ENCODE measurements at regions not wholly inside any gene's neighbourhood (a gene's known extent, or its start where the extent isn't known, plus 50 kb on each side); places are given as distances from the start of the nearest gene placed in this dataset.

- Histone ChIP-seq H3K36me3 (ENCODE audit: control insufficient read depth, insufficient read depth, low read length) (no peaks in the 10 kb centered on the region), H3K4me3 (ENCODE audit: low read depth in 2 of 2, low read length in 2 of 2) (no peak overlapping the region), H3K27ac (ENCODE audit: low read length) (no peak overlapping the region), H3K4me1 (ENCODE audit: control insufficient read depth, insufficient read depth, low read length) (no peaks in the 10 kb centered on the region), H3K9me3 (ENCODE audit: control insufficient read depth, insufficient read depth, low read depth, low read length) (no peaks in the 10 kb centered on the region), H3K27me3 (ENCODE audit: control insufficient read depth, insufficient read depth, low read length) (no peaks in the 10 kb centered on the region)
- in situ Hi-C loops (cut with HindIII; ENCODE audit: low pct_unique_long_range_greater_than_20kb, low sequenced_read_pairs) (no loop called here), intact Hi-C loops (cut with micrococcal nuclease; ENCODE audit: unreplicated experiment) (no loop called here)
- DNase-seq (ENCODE audit: low read depth, low spot score) (no peak), ATAC-seq (no peak)
- TF ChIP-seq TCF7L2 (IDR thresholded peaks at IDR 0.05; ENCODE audit: low read depth, low read length) (no peak), SIN3A (IDR thresholded peaks at IDR 0.05; ENCODE audit: borderline replicate concordance, insufficient read depth, low read depth, low read length) (no peak), POLR2AphosphoS5 (IDR thresholded peaks at IDR 0.05; ENCODE audit: low read depth, low read length) (no peak), CTCF (IDR thresholded peaks at IDR 0.05) (no peak)
- TF ChIP-seq, protein P1, sequence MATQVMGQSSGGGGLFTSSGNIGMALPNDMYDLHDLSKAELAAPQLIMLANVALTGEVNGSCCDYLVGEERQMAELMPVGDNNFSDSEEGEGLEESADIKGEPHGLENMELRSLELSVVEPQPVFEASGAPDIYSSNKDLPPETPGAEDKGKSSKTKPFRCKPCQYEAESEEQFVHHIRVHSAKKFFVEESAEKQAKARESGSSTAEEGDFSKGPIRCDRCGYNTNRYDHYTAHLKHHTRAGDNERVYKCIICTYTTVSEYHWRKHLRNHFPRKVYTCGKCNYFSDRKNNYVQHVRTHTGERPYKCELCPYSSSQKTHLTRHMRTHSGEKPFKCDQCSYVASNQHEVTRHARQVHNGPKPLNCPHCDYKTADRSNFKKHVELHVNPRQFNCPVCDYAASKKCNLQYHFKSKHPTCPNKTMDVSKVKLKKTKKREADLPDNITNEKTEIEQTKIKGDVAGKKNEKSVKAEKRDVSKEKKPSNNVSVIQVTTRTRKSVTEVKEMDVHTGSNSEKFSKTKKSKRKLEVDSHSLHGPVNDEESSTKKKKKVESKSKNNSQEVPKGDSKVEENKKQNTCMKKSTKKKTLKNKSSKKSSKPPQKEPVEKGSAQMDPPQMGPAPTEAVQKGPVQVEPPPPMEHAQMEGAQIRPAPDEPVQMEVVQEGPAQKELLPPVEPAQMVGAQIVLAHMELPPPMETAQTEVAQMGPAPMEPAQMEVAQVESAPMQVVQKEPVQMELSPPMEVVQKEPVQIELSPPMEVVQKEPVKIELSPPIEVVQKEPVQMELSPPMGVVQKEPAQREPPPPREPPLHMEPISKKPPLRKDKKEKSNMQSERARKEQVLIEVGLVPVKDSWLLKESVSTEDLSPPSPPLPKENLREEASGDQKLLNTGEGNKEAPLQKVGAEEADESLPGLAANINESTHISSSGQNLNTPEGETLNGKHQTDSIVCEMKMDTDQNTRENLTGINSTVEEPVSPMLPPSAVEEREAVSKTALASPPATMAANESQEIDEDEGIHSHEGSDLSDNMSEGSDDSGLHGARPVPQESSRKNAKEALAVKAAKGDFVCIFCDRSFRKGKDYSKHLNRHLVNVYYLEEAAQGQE (IDR thresholded peaks at IDR 0.05; ENCODE audit: insufficient read depth in 1 of 2, low read depth in 2 of 2, low read length in 1 of 2): no peak
- CTCF ChIA-PET: no interaction called here
- BruUV-seq (replicated peaks): no TSS peak
- POLR2A ChIA-PET: no interaction called here
Measured at GRCh38 chr2:71842744-71843143, 304.9 kb downstream of the CYP26B1 start.

DNA sequence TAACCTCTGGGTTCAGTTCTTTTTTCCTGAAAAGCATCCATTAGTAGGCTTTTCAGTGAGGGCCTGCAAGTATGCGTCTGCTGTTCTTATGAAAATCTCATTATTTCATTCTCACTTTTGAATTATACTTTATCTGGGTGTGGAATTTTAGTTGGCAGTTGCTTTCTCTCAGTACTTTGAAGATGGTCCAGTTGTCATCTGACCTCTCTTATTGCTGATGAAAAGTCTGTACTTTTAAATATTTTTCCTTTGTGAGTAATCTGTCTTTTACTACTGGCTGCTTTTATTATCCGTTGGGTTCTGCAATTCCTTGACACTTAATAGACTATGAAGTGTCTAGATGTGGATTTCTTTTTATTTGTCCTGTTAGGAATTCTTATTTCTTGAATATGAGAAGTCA lies 307.8 kb downstream of the CYP26B1 start:
- POLR2A ChIA-PET: no interaction called here
- TF ChIP-seq CTCF (IDR thresholded peaks at IDR 0.05) (no peak), POLR2AphosphoS5 (IDR thresholded peaks at IDR 0.05; ENCODE audit: low read depth, low read length) (no peak), SIN3A (IDR thresholded peaks at IDR 0.05; ENCODE audit: borderline replicate concordance, insufficient read depth, low read depth, low read length) (no peak), TCF7L2 (IDR thresholded peaks at IDR 0.05; ENCODE audit: low read depth, low read length) (no peak)
- TF ChIP-seq, protein P1 (IDR thresholded peaks at IDR 0.05; ENCODE audit: insufficient read depth in 1 of 2, low read depth in 2 of 2, low read length in 1 of 2): no peak
- H3K36me3 ChIP-seq (ENCODE audit: control insufficient read depth, insufficient read depth, low read length): no peaks in the 10 kb centered on the region
- H3K27me3 ChIP-seq (ENCODE audit: control insufficient read depth, insufficient read depth, low read length): no peaks in the 10 kb centered on the region
- H3K4me1 ChIP-seq (ENCODE audit: control insufficient read depth, insufficient read depth, low read length): no peaks in the 10 kb centered on the region
- no peak overlapping the region for H3K27ac ChIP-seq (ENCODE audit: low read length)
- intact Hi-C loops (cut with micrococcal nuclease; ENCODE audit: unreplicated experiment): no loop called here
- DNase-seq (ENCODE audit: low read depth, low spot score): no peak
- ATAC-seq: no peak
- H3K4me3 ChIP-seq (ENCODE audit: low read depth in 2 of 2, low read length in 2 of 2): no peak overlapping the region
- in situ Hi-C loops (cut with HindIII; ENCODE audit: low pct_unique_long_range_greater_than_20kb, low sequenced_read_pairs): no loop called here
- CTCF ChIA-PET: no interaction called here
- no TSS peak for BruUV-seq (replicated peaks)
- no peaks in the 10 kb centered on the region for H3K9me3 ChIP-seq (ENCODE audit: control insufficient read depth, insufficient read depth, low read depth, low read length)
